Activated CD4-positive, CD25-positive, alpha-beta regulatory T cell (primary cell): ENCODE measurements at regions not wholly inside any gene's neighbourhood (a gene's known extent, or its start where the extent isn't known, plus 50 kb on each side); places are given as distances from the start of the nearest gene placed in this dataset.

Experiments used
- DNase-seq, 4 experiments: peaks; one replicate each; lab custom pipeline; 2025; lab: John Stamatoyannopoulos, UW

GRCh38 chr6:145485288-145485687 lies 250.0 kb downstream of the EPM2A start:
- no peak for DNase-seq

DNA sequence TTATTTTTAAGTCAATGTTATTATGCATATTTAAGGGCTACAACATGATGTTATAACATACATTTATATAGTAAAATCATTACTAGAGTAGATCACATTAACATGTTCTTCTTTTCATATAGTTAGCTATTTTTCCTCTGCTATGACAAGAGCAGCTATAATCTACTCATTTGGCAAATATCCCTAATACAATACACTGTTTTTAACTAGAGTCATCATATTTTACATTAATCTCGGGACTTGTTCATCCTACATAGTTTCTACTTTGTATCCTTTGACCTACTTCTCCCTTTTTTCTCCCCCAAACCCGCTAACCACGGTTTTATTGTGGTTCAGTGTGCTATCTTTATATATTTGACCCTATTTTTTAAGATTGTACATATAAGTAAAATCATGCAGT lies 249.0 kb downstream of the EPM2A start:
- DNase-seq, result no peak

DNA sequence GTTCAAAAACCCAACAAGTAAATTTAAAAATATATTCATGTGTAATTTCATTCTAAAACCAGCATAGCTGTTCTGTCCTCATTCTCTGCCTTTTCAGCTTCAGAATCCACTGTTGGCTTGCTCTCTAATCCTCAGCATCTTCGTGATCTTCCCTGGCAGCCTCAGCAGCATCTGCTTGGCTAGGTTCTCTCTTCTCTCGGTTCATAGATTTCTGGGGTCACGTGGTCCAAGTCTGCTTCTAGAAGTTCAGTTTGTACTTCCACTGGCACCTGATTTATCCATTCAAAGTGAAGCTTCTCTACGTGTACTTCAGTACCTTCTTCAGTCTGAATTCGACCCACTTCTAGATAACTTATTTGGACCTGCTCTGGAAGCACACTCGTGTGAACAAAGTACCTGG lies 245.7 kb downstream of the EPM2A start:
- no peak for DNase-seq

GRCh38 chr6:145490068-145490467 lies 245.3 kb downstream of the EPM2A start:
- no peak for DNase-seq

DNA sequence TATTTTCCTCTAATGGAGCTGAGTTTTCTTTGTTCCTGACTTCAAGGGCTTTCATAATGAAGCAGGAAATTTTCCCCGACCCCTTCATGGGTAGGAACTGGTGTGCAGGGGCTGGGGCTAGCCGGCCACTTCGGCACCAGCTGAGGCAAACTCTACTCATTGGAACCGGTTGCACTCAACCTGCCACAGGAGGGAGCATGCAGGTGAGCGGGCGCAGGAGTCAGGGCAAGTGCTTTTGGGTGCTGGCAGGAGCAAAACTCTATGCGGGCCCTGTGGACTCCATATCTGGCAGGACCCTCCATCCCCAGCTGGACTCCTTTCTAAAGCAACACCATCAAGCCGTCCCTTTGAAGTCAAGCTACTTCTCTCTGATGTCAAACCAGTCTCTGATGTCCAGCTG lies 244.2 kb downstream of the EPM2A start:
- no peak for DNase-seq

GRCh38 chr6:145497006-145497405 lies 238.3 kb downstream of the EPM2A start:
- no peak for DNase-seq

GRCh38 chr6:145498425-145498824 lies 236.9 kb downstream of the EPM2A start:
- no peak for DNase-seq

GRCh38 chr6:145502416-145502815 lies 232.9 kb downstream of the EPM2A start:
- no peak for DNase-seq

DNA sequence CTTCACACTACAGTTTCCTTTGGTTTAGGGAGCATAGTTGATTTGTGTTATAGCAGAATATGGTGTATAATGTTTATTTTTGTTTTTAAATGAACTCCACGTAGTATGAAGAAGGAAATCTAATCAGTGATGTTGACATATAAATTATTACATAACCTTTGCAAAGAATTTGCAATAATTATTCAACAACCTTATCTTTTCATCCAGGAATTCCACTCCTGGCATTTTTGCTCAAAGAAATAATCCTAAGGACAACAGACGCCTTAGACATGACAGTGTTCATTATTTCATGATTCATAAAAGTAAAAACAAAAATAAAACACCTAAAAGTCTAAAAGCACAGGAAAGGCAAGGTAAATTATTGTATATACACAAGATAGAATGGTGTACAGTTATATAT lies 229.2 kb downstream of the EPM2A start:
- DNase-seq, result no peak

- DNase-seq, result no peak
Measured at GRCh38 chr6:145506565-145506964, 228.8 kb downstream of the EPM2A start.

DNA sequence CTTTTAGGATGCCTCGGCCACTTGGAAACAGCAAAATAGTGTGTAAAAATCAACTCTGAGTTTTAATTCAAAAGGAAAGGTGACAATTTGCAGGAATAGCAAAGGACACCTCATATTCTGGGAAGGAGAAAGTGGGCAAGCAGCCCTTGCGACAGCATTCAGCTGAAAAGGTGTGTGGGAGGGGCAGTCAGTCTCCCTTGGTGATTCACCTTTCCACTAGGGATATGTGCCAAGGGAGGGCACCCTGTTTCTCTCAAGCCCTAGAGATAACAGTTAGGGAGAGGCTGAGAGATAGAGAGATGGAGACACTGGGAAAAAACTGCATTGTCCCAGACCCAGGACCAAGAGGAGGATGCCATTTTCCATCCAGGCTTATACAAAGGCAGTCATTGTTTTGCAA lies 228.1 kb downstream of the EPM2A start:
- DNase-seq, result no peak

DNA sequence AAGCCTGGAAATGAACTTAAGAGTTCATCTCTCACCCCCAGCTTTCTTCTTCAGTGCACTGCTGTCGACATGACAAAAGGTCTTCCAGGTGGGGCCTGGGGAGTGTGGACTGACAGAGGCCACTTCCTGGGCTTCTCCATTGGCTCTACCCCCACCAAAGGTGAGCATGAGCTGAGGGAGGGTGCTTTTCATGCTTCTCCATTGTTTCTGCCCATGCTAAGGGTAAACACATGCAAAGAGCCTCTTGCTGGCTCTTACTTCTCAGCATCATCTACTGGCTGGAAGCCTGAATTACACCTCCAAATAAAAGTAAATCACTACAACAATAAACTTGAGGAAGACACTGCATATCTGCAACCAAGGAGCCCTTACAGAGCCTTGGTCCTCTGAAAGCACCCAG lies 227.2 kb downstream of the EPM2A start:
- DNase-seq, result no peak

DNA sequence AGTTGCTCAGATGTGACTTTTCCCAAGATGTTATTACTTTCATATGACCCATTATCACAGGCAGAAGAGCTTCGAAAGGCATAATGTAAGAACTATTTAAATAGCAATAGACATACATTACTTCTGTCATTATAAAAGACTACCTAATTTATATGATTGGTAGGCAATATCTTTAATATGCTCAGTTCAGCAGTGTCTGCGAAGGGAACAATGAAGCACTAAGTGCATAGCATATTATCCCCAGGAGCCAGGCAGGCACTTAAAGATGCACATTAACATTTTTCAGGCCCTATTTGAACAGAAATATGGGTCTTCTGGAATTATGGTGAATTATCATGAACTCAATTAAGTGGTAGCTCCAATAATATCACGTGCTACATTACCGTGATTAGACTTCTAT lies 217.8 kb downstream of the EPM2A start:
- no peak for DNase-seq

- DNase-seq, result no peak
Measured at GRCh38 chr6:145525038-145525437, 210.3 kb downstream of the EPM2A start.

- DNase-seq, result no peak
Measured at GRCh38 chr6:145529582-145529981, 205.7 kb downstream of the EPM2A start.

GRCh38 chr6:145530454-145530853 lies 204.9 kb downstream of the EPM2A start:
- DNase-seq, result no peak

DNA sequence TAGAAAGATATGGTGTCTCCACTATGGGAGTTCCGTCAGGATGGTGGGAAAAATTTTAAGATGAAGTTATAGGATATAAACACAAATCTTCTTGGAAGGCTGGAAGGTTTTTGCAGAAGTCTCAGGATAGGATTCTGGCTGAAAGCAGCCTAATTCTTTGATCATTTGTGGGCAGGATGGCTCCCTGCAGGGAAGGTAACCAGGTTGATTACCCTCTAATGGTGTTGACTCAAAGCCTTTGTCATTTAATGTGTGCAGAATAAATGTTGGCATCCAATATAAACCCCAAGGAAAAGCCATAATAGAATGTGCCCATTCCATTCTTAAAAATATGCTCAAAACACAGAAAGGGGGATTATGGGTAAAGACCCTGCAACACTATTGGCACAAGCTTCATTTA lies 204.3 kb downstream of the EPM2A start:
- DNase-seq, result no peak

DNA sequence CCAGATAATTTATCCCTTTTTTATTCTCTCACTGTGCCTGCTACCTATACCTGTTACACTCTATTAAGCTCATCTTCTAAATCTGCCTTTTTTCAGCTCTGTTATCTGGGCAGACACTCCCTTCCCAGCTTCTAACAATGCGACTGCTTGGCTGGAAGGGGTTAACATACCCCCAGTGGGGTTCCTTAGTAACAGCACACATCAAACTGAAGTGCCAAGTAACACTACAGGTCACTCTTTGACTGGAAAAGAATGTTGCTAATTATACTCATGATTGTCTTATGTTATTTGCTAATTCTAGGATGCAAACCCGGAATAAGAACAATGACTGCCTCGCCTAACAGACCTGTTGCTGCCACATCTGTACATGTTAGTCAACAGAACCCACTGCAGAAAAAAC lies 203.5 kb downstream of the EPM2A start:
- DNase-seq, result no peak

DNA sequence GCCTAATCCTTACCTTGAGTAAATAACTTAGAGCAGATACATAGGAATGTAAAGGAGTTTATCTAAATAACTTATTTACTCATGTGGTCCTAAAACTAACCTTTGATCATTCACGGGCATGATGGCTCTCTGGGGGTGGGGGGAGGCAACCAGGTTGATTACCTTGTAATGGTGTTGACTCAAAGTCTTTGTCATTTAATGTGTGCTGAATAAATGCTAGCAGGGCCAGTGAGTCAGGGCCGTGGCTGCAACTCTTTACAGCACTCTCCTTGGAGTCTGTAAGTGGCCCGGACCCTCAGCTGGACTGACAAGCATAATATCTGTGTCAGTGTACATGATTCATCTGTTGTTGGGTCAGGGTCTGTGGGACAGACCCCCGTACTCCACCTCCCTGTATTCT lies 203.0 kb downstream of the EPM2A start:
- DNase-seq, result no peak

DNA sequence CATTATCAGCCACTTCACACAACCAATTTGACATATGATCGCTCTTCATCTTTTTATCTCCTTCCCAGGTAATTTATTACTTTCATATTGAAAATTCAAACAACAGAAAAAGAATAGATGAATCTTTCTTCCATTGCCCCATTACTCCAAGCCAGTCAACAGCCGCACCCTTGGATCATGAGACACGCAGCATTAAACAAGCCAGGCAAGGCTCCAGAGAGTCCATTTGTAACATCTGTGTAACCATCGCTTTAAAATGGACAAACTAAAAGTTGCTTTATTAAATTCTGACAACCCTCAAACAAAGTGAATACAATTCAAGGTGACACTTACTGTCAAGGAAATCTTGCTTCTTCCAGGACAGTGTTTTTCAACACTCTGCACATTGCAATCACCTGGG lies 200.3 kb downstream of the EPM2A start:
- DNase-seq, result no peak

DNA sequence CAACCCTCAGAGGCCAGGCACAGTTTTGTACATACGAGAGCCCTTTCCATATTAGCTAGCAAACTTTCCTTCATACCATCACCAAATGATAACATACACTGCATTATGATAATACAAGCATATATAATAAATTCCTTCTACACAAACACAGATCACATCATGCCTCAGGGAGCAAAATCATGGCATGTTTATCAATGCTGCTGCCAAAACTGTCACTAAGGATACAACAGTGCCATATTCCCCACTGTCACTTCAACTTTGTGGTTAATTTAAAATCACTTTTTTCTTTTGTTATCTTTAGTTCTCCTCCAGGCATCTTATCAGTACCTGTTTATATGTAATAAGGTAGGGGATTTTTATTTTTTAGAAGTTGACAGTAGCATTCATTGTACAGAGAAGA lies 196.3 kb downstream of the EPM2A start:
- DNase-seq, result no peak

DNA sequence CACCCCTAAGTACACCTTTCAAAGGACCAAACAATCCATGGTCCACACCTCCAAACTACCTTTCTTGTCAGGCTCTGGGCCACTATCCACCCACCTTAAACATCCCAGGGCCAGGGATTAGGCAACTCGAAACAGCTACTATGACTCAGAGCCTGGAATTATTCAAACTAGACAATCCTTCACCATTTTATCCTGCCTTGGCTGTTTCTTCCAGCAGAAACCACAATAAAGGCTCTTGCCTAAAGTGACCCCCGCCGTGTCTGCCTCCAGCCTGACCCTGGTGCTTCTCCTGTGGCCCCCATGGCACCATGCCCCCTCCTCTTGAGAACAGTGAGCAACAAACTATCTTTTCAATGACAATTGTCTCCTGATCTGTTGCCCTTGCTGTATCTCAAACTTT lies 195.5 kb downstream of the EPM2A start:
- DNase-seq, result no peak

DNA sequence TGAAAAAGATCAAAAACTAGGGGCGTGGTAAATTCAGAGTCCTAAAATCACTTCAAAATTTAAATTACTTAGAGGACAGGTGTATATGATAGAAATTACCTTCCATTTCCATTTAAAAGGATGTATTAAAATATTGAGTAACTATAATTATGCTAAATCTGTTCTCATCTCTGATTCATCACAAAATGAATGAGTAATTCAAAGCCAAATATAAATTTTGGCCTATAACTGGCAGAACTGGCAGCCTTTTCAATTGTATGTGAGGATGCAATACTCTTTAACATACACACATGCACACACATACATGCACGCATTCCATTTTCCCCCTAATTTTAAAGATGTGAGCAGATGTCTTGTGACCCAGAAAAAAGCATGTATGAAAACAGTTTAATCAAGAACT lies 194.6 kb downstream of the EPM2A start:
- DNase-seq, result no peak

DNA sequence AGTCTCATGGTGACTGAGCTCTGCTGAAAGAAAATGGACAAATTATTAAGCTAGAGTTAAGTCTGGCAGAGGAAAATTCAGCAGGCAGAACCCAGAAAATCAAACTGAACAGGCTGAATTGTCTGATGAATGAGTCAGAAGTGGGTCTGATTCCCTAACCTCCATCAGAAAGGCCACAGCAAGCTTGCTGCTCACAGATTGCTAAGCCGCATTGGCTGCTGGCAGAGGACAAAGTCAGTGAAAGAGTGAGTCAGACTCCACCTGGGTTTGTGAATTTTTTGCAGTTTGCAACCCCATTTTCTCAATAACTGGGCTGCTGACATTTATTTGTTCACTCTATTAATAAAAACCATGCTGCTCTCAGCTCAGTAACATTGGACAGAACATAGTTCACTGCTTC lies 191.3 kb downstream of the EPM2A start:
- DNase-seq, result no peak

DNA sequence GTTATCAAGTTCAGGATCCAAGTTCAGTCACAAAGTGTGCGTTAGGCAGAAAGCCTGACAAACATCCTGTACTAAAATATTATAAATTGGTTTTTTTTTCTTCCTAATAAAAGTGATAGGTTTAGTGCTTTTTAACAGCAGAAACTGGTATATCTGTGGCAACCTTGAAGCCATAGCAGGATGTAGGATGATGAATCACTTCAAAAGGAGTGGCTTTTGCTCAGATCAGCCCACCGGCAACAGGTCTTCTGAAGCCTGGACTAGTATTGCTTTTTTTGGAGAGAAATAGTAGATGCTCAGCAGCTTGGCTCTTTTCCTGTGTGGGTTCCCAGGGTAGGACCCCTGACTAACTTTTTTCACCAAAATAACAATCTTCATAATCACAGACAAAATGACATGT lies 190.8 kb downstream of the EPM2A start:
- no peak for DNase-seq
